NCI-H2081 treated with DMSO at 0.1 percent for 48 hours (cell line): ENCODE measurements at regions not wholly inside any gene's neighbourhood (a gene's known extent, or its start where the extent isn't known, plus 50 kb on each side); places are given as distances from the start of the nearest gene placed in this dataset.

Experiments used
- DNase-seq: peaks from one replicate; lab custom pipeline; 2025; lab: John Stamatoyannopoulos, UW

GRCh38 chr4:83722730-83723269, 186.9 kb downstream of the GPAT3 start:
- no peak for DNase-seq

GRCh38 chr4:83716874-83717273, 181.0 kb downstream of the GPAT3 start:
- DNase-seq, result no peak

GRCh38 chr4:83712890-83713289, 177.0 kb downstream of the GPAT3 start:
- no peak for DNase-seq

- DNase-seq, result no peak
Measured at GRCh38 chr4:83709627-83710026, 173.7 kb downstream of the GPAT3 start.

- DNase-seq, result no peak
Measured at GRCh38 chr4:83708500-83709175, 172.7 kb downstream of the GPAT3 start.

GRCh38 chr4:83704786-83705185, 168.9 kb downstream of the GPAT3 start:
- no peak for DNase-seq

GRCh38 chr4:83703752-83704151, 167.8 kb downstream of the GPAT3 start:
- DNase-seq, result no peak

GRCh38 chr4:83701041-83701440, 165.1 kb downstream of the GPAT3 start:
- no peak for DNase-seq

- no peak for DNase-seq
Measured at GRCh38 chr4:83699358-83699757, 163.4 kb downstream of the GPAT3 start.

GRCh38 chr4:83692028-83692427, 156.1 kb downstream of the GPAT3 start:
- DNase-seq, result no peak

GRCh38 chr4:83686166-83686565, 150.3 kb downstream of the GPAT3 start:
- DNase-seq, result no peak

GRCh38 chr4:83679692-83680091, 143.8 kb downstream of the GPAT3 start:
- no peak for DNase-seq

GRCh38 chr4:83679254-83679653, 143.3 kb downstream of the GPAT3 start:
- no peak for DNase-seq

GRCh38 chr4:83677656-83678055, 141.7 kb downstream of the GPAT3 start:
- DNase-seq, result no peak

GRCh38 chr4:83664741-83665140, 128.8 kb downstream of the GPAT3 start:
- DNase-seq, result no peak

GRCh38 chr4:83664071-83664470, 128.2 kb downstream of the GPAT3 start:
- no peak for DNase-seq

- DNase-seq, result no peak
Measured at GRCh38 chr4:83662204-83662603, 126.3 kb downstream of the GPAT3 start.

GRCh38 chr4:83661359-83661758, 125.5 kb downstream of the GPAT3 start:
- DNase-seq, result no peak

GRCh38 chr4:83660578-83660977, 124.7 kb downstream of the GPAT3 start:
- no peak for DNase-seq

GRCh38 chr4:83658806-83659205, 122.9 kb downstream of the GPAT3 start:
- DNase-seq, result no peak

GRCh38 chr4:83657336-83657735, 121.4 kb downstream of the GPAT3 start:
- DNase-seq, result no peak
